ENCODE measurements at regions not wholly inside any gene's neighbourhood (a gene's known extent, or its start where the extent isn't known, plus 50 kb on each side); places are given as distances from the start of the nearest gene placed in this dataset.

DNA sequence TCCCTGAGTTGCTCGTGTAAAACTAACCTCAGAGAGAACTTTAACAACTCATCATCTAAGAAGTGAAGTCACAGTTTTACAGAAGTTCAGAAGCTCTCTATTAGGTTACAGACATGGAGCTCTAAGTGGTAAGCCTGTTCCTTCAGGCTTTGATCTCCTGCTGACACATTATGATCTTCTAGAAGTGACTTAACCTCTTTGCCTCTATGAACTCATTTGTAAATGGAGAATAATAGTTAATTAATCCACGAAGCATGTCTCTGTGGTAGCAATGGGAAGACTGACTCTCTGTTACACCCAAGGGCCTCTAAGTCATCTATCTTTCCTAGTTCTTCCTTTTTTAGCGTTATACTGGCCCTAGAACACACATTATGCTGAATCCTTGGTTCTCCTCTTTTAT, 157.9 kb upstream of the NRIP1 start:
- TF ChIP-seq EZH2 (IDR thresholded peaks at IDR 0.05) (no peak), POLR2AphosphoS5 (IDR thresholded peaks at IDR 0.05; ENCODE audit: borderline replicate concordance, low read depth, low read length) (no peak)

All from SK-N-MC (cell line).